SKM-1 (cell line): ENCODE measurements at regions not wholly inside any gene's neighbourhood (a gene's known extent, or its start where the extent isn't known, plus 50 kb on each side); places are given as distances from the start of the nearest gene placed in this dataset.

Experiments used
- DNase-seq: peaks from one replicate; lab custom pipeline; 2025; ENCODE audit not compliant: unreplicated experiment; lab: John Stamatoyannopoulos, UW

DNA sequence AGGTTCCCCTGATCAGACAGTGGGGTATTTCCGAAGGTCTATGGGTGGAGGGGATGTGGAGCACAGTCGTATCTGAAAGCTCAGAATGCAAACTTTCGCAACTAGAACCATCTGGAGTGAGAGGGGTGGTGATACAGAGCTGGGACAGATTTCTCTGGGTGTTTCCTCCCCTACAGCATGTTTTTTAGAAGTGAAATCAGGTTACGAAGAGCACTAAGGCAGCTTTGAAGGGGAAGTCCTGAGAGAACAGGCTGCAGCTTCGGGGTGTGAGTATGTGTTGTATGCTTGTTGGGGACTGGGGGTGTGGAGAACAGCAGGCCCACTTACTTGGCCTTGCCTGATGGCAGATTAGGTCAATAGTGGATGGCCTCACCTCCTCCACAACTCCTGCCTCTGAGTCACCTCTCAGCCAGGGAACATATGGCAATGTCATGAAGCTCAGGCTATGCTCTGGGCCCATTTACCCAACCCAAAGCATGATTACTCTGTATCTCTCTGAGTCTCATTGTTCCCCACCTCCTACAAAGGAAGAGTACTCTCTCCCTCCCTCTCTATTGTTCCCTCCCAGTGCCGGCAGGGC is 107.2 kb upstream of the RASGRP1 start:
- no peak for DNase-seq

DNA sequence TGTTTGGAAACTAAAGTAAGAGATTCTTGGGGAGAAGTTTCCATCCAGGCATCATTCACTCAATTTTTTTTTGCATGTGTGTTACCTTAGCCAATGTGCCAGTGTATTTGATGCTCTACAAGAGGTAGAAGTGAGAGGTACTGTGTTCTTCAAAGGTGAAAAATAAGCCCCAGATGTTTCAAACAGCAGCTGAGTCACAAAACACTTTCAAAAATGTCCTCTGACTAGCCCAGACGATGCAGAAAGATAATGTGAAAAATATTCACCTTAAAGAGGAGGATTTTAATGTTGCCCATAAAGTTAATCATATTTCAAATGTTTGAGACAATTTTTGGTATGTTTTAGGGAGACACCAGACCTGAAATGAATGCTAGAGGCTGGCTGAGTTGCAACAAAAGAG is 107.7 kb upstream of the RASGRP1 start:
- DNase-seq, result no peak

DNA sequence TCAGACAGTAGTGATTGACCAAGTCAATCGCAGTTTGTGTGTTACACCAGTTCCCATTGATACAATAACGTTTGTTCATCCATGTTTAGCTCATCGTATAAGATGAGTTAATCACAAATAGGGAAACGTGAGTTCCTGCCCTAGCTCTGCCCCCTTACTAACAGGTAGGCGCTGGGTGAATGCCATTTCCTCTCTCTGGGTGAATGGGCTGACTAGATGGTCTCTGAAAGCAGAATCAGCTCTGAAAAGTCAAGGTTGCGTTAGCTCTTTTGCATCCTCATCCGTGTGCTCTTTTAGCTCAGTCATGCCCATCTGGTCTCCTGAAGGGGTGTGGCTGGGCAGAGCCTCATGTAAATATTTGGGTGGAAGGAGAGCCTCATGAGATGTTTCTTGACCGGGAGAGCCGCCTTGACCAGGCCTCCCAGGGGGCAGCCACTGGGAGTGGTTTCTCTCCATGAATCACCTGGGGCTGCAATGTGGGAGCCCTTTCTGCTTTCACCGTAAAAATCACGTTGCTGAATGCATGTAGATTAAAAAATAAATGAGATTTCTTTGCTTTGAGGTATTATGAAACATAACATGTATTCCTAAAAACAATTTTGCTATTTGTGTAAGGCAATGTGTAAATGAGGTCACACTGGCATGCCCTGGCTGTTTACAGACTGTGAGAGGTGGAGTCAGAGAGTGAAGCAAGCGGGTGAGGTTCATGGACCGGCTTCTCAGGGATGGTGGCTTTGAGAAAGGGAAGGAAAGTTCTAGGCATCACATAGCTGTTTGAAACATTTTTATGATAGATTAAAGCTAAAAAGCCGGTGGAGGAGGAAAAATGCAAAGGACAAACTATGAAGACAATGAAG is 108.4 kb upstream of the RASGRP1 start:
- no peak for DNase-seq

DNA sequence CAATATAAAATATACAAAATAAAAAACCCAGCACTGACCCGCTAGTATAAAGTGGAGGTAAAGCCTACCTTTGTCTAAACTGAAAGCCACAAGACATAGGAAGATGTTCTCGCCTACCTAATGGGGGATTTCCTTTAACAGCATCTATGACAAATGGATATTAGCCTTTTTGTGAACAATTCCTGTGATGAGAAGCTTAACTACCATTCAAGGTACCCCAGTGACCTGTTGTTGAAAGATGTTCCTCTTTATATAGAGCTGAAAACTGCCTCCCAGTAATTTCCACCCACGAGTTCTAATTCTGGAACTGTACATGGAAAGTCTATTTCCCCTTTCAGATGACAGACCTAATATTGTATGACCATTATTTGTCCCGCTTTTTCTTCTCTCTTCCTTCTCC is 109.8 kb upstream of the RASGRP1 start:
- no peak for DNase-seq

DNA sequence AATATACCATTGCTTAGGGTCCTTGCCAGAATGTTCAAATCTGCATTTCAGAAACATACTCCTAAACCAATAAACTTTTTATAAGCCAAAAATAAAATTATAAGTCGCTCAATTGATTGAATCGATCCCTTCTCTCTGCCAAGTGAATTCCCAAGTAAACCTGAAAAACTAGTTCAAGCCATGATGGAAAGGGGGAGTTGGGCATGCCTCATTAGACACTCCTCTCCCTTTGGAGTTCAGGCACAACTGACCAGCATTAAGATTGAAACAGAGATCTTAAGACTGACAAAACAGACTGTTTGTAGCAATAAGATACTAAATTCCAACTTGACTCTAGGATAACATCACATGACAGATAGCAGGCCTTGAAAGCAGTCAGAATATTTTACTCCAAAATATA is 113.7 kb upstream of the RASGRP1 start:
- no peak for DNase-seq

DNA sequence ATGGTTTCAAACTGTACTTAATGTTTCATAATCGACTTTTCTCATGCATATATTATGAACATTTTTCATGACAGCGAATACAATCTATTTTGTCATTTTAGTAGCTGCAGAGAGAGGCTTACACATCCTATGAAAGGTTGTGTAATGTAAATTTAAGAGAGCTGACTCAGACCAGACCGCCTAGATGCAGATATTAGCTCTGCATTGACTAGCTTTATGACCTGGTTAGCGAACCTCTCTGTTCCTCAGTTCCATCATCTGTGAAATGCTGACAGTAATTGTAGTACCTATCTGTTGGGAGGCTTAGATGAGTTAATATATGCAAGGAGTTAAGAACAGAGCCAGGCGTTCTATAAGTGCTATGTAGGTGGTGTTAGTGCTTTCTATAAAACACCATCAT is 116.2 kb upstream of the RASGRP1 start:
- DNase-seq, result no peak

DNA sequence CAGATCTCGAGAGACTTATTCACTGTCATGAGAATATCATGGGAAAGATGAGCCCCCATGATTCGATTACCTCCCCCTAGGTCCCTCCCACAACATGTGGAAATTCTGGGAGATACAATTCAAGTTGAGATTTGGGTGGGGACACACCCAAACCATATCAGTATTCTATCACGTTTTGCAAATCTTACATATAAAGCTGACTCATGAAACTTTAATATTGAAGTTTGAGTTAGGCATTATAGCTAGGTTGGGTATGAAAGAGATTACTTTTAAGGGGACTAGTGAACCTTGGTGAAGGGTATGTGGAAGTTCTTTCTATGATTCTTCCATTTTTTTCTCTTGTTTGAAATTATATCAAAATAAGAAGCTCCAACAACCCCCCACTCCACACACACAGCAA is 117.7 kb upstream of the RASGRP1 start:
- no peak for DNase-seq

DNA sequence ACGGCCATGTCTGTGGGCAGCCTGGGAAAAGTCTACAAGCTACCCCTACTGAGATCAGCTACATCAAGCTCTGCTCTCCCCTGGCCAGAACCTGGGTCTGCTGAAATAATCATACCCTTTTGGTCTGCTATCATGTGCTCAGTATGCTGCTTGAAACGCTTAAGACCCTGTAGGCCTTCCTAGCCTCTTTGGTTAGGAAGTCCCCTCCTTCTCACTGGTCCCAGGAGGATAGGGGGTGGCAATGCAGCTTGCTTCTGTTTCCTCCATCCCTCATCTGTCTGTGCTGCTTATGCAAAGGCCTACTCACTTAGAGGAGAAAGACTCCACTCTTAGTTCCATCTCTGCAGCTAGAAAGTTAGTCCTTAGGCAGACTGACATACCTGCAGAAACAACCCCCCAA is 118.2 kb upstream of the RASGRP1 start:
- DNase-seq, result no peak

DNA sequence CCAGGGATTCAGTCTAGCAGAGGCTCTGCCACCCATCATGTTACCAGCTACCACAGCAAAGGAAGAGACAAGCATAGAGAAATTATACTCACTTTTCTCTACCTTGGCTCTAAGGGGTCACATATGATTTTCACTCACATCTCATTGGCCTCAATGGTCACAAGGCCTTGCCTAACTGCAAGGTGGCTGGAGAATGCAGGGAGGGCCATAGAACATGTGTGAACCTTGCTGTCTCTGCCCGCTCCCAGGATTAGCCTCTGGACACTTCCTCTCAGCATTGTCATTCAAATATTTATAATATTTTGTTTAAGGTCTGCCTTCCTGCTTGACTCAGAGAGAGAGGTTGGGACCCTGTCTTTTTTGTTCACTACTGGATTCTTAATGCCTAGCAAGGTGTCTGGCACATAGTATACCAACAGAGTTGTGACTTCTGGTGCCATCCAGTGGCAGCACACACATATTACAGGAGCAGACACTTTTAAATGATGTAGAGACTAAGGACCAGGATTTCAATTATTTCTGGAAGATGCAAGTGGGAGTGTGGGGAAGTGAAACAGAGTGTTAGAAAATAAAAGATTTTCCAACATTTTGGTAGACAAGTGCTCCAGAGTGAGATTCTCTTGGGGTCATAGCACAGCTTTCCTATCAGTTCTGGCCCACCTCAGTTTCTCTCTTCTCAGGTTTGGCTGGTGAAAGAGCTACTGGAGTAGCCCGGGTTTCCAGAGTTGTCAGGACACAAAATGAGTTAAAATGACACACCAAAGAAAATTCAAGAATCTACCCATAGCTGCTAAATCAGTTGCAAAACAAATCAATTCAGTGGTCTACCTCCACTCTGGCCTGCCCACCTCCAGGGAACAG is 119.0 kb upstream of the RASGRP1 start:
- peak; percentile 77 for DNase-seq

DNA sequence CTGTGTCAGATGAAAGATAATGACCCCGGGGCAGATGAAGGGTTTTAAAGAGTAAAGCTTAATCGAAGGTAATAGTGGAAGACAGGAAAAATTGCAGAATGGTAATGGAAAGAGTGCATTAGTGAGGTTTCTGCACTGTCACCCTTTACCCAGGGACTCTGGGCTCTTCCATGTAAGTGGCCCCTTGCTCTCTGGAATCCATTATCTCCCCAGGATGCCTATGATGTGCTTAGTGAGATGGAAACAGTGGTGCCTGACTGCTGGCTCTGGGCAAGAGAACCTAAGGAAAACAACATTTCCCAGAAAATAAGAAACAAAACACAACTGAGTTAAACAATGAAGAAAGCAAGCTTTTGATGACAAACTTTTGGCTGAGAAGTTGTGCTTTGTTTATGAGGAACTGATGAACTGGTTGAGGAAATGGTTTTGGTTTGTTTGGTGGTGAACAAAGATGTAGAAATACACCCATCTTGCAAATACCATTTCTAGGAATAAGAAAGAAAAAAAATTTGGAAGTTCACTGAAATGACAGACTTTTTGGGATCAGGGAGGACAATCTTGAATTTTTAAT is 119.9 kb upstream of the RASGRP1 start:
- DNase-seq, result no peak

DNA sequence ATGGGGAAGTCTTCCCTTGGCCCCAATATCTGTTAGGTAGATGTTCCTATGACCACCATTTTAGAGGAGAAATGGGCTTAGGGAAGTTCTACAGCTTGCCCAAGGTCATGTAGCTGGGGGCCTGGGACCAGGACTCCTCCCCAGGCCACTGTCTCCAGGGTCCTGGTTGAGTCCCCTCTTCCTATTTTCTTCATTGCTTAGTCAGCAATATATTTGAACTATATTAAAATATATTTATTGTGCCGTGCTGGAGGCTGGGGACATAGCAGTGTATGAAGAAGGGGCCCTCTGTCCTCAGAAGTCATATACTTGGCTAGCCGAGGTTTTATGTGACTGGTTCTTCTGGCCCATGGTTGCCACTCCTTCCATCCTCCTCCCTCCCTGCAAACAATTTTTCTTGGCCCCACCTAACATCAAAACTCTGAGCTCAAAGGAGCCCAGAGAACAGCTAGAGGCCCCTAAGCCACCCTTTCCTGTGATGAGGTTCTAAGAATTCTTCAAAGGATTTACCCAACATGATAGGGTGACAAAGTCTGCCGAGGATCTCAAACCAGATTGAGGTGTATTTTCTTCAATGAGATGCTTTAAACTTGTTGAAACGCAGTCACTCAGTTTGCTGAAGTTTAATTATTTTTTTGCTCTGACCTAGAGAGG is 121.2 kb upstream of the RASGRP1 start:
- no peak for DNase-seq

DNA sequence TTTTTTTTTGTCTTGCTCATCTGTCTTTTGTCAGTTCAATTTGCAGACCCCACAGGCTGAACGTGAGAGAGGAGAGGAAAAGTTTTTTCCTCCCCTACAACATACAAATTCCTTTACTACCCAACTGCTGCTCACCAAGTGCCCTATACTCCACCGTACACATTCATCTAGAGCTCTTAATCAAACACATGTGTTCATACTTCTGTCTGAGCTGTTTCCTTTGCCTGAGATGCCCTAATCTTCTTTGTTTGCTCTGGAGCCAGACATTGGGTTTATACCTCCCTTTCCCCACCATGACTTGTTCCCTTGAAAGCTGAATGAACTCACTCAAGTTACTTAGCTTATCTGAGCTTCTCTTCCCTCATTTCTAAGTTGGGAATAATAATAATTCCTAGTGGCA is 122.7 kb upstream of the RASGRP1 start:
- no peak for DNase-seq

DNA sequence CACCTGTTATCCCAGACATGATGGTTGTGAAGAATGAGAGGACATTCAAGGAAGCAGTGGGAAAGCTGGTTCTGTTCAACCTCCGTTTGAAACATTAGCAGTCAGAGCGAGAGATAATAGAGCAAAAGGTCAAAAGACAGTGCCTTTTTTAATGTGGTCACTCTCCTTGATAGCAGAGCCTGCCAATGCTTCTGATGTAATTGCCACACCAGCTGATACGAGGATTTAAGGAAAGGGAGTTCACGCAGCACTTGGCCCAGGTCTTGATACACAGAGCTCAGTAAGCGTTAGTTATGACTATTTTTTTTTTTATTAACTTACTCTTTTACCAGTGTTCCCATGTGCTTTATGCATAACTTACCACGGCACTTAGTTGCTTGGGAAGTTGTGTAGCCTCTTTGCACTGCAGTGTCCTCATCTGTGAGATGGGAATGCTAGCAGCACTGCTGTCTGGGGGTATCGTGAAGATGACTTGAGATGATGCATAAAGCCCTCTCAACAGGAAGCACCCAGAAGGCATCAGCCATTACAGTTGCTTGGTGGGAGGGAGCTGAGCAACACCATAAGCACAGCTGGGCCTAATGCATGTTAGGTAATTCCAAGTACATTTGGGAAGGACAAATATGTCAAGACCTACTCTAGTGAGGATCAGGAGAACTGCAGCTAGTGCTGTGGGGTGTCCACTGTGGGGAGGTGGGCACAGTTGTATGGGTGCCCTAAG is 123.3 kb upstream of the RASGRP1 start:
- DNase-seq, result no peak

DNA sequence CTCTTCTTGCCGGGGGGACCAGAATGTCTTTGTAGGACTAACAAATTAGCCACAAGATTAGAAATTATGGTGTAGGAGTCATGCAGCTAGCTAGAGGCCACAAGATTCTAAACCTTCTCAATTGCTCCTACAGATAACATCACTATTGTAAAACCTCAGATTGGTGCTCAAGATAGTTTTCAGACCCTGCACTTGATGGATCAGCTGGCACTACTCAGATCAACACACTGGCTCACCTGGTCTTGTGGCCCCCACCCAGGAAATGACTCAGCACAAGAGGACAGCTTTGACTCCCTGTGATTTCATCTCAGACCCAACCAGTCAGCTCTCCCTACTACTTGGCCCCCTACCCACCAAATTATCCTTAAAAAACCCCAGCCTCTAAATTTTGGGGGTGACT is 124.1 kb upstream of the RASGRP1 start:
- DNase-seq, result no peak

DNA sequence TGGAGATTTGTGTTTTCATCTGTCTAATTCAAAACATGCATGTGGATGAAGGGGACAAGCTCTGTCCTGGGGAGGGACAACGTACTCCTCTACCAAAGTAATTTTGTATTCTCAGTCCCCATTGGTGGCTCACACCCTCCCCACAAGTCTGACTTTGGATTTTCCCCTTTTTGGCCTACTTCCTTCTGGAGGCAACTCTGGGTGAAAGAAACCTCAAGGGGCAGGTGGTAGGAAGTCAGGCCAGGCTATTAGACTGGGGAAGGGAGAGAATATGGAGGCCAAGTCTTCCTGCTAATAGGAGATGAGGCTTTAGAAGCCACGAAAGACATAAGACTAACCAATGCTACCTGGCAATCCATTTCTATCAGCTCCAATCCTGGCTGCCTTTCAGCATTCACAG is 124.9 kb upstream of the RASGRP1 start:
- DNase-seq, result no peak

DNA sequence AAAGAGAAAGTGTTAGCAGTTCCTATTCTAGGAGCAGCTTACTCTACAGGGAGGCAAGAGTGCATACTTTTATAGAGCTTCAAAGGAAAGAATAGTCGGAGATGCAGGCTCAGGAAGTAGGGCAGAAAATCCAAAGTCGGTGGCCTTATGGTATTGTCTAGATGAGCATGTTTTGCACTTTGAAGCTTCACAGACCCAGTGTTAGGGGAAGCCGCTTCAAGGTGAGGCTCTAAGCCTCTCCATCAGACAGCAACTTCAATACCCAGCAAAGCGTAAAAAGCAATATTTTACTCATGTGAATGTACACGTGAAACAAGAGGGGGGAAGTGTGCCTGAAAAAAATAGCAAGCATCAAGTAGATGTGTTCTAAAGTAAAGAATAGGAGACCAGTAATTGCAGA is 125.6 kb upstream of the RASGRP1 start:
- no peak for DNase-seq

DNA sequence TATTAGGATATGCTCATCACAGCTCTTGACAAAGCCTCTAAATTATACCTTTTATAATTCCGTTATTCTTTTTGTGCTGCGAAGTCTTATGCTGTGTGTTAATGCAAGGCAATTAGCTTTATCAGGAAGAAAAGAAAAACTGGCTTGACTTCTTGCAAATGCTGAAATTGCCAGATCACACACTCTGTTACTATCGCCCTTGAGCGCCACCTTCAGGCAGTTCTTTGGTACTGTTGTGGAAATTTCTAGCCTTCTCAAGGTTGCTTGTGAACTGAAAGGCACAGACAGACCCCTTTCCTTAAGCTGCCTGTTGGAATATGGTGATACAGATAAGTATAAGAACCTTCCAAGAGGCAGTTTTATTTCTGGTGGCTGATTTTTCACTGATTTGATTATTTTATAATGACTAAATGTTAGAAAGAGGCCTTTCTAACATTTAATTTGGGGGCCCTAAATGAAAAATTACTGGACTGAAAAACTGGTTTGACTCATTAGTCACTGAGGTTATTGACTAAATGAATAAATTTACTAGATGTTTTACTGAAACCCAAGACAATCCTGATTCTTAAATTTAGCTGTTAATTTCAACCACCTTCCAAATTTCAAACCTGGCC is 126.2 kb upstream of the RASGRP1 start:
- DNase-seq, result peak; percentile 66

DNA sequence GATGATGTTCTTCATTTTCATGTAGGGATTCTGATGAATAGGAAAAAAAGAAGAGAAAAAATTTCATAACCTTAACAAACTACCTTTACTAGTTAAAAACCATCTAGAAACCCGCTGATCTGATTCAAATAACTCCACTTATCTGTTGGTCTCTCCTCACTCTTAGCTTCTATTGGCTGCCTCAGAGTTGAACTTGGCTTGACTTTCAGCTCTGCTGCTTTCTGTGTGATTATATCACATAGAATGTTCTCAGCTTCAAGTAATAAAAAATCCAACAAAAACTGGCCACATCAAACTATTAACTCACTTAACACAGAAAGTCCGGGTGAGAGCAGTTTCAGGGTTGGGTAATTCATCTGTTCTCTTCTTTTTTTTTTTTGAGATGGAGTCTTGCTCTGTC is 126.8 kb upstream of the RASGRP1 start:
- DNase-seq, result no peak

DNA sequence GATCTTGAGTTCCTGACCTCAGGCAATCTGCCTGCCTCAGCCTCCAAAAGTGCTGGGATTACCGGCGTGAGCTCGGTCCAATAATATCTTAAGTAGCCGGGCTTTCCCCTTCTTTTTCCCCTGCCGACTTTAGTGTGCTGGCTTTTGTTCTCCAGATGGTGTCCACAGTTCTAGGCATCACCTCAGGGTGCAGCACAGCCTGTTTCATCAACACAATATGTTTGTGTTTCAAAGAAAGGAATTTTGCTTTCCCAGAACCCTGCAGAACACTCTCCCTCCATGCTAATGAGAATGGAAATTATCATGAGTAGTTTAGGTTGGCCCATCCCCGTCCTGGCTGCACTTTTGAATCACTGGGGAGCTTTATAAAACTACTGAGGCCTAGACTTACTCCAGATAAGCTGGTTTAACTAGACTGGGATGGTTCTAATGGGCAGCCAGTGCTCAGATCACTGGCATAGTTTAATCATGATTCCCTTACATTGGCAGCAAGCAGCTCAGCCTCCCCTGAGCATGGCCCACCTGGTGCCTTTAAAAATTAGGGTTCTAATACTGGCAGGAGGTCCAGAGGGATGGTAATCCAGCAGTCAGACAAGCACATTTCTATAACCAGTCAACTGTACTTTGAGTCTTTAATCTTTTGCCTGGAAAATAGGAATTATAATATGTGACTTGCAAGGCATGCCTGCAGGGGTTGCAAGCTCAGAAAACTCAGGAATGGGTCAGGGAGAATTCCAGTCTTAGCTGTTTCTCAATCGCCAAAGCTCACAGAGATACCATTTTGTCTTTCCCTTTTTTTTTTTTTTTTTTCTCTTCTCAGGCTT is 127.6 kb upstream of the RASGRP1 start:
- DNase-seq, result no peak
